HEK293T (cell line): ENCODE measurements at regions not wholly inside any gene's neighbourhood (a gene's known extent, or its start where the extent isn't known, plus 50 kb on each side); places are given as distances from the start of the nearest gene placed in this dataset.

Source experiments
- CTCF ChIA-PET: fragments of 350-600 bp; formaldehyde crosslinking; extraction: SDS; loops from one replicate; lab custom pipeline; 2021; ENCODE audit warnings: antibody characterized with exemption, inconsistent platforms; lab: Yijun Ruan, JAX
- POLR2A ChIA-PET: fragments of 350-600 bp; formaldehyde crosslinking; extraction: SDS; loops from one replicate; lab custom pipeline; 2020; ENCODE audit warnings: antibody characterized with exemption, inconsistent platforms; lab: Yijun Ruan, JAX
- DNase-seq: peaks from one replicate; pipeline ENCODE4 v3.0.0; 2012; ENCODE audit warnings: mixed read lengths; ENCODE audit errors: extremely low spot score
- ARNT ChIP-seq: fragments of 450-650 bp; IDR thresholded peaks from 2 replicates; pipeline ENCODE4 v1.6.1; 2017; ENCODE audit warnings: mild to moderate bottlenecking
- BHLHE40 ChIP-seq: fragments of 450-650 bp; IDR thresholded peaks from 2 replicates; pipeline ENCODE4 v1.6.1; 2016; ENCODE audit warnings: mild to moderate bottlenecking, moderate library complexity, borderline replicate concordance
- CTBP1 ChIP-seq: fragments of 450-650 bp; IDR thresholded peaks from 2 replicates; pipeline ENCODE4 v1.6.1; 2016; ENCODE audit warnings: borderline replicate concordance
- ELF4 ChIP-seq: fragments of 450-650 bp; IDR thresholded peaks from 2 replicates; pipeline ENCODE4 v1.6.1; 2017; ENCODE audit warnings: antibody characterized with exemption
- FOXM1 ChIP-seq: fragments of 450-650 bp; IDR thresholded peaks from 2 replicates; pipeline ENCODE4 v1.6.1; 2017; ENCODE audit warnings: mild to moderate bottlenecking, borderline replicate concordance
- HDGF ChIP-seq: fragments of 450-650 bp; IDR thresholded peaks from 2 replicates; pipeline ENCODE4 v1.6.1; 2017; ENCODE audit warnings: antibody characterized with exemption, borderline replicate concordance
- L3MBTL2 ChIP-seq: fragments of 450-650 bp; conservative IDR thresholded peaks from 2 replicates; pipeline ENCODE4 v1.6.1; 2016; ENCODE audit warnings: mild to moderate bottlenecking
- LEF1 ChIP-seq: fragments of 450-650 bp; IDR thresholded peaks from 2 replicates; pipeline ENCODE4 v1.6.1; 2017; ENCODE audit warnings: mild to moderate bottlenecking, borderline replicate concordance
- NFRKB ChIP-seq: fragments of 450-650 bp; IDR thresholded peaks from 2 replicates; pipeline ENCODE4 v1.6.1; 2016; ENCODE audit warnings: mild to moderate bottlenecking, moderate library complexity
- PKNOX1 ChIP-seq: fragments of 450-650 bp; IDR thresholded peaks from 2 replicates; pipeline ENCODE4 v1.6.1; 2016
- SP1 ChIP-seq: fragments of 450-650 bp; IDR thresholded peaks from 2 replicates; pipeline ENCODE4 v1.6.1; 2017

DNA sequence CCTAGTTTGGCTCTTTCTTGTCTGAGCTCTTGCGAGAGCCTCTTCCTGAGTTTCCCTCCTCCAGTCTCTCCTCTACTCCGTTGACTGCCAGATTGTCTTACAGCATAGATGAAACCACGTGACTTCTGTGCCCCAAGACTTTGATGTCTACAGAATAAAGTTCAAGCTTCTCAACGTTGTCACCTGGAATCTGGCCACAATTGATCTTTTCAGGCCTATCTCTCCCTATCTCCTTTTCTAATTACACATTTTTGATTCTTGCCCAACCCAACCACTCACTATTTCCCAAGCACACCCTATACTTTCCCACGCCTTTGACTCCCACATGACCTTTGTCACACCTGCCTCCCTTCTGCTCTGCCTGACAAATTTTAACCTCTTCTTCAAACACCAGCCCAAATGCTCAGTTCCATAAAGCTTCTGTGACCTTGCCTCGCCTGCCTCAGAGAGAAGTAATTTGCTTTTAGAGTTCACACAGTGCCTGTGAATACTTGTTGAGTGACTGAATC, 52.4 kb upstream of the PMFBP1 start:
- CTCF ChIA-PET, result no interaction called here
- no peak for DNase-seq
- POLR2A ChIA-PET, result no interaction called here
- TF ChIP-seq ELF4 (no peak), L3MBTL2 (no peak), BHLHE40 (no peak)

DNA sequence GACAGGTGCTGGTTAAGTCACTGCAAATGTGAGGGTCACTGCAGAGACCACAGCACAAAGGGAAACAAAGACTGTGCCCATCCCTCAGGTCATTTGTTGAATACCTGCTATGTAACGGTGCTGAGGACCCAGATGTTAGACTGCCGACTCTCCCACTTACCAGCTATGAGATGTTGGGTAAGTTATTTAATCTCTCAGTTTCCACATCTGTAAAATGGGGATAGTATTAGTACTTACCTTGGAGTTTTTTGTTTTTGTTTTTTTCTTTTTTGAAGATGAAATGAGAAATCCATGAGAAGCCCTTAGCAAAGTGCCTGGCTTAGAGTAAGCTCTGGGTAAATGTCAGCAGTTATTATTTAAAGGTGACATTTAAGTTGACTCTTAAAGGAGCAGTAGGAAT, 50.5 kb upstream of the PMFBP1 start:
- ChIA-PET CTCF (no interaction called here), POLR2A (no interaction called here)
- TF ChIP-seq CTBP1, result no peak
- no peak for TF ChIP-seq FOXM1
- no peak for TF ChIP-seq PKNOX1
- no peak for TF ChIP-seq SP1
- TF ChIP-seq BHLHE40, result no peak
- no peak for TF ChIP-seq ARNT
- no peak for TF ChIP-seq NFRKB
- no peak for TF ChIP-seq LEF1
- TF ChIP-seq HDGF, result no peak
- DNase-seq, result no peak
